K562 (cell line): ENCODE measurements at regions not wholly inside any gene's neighbourhood (a gene's known extent, or its start where the extent isn't known, plus 50 kb on each side); places are given as distances from the start of the nearest gene placed in this dataset.

Experiments used
- ATAC-seq: fragments of 200-7000 bp; cut with Tn5 transposase; 3 replicates; pipeline ENCODE4 v1.9.1; 2020; ENCODE audit warnings: moderate library complexity
- BruUV-seq: library from RNA; stranded (reverse); fragments of 400-500 nt; replicated peaks from 2 replicates; lab custom pipeline; 2021; lab: Mats Ljungman, UMichigan
- CTCF ChIA-PET: fragments of 300-600 bp; formaldehyde crosslinking; extraction: SDS; loops from one replicate; lab custom pipeline; 2021; ENCODE audit warnings: low intra/inter-chr PET ratio; lab: Yijun Ruan, JAX
- POLR2A ChIA-PET: fragments of 300-600, 350-650 bp; sonication (Branson Sonifier 250); formaldehyde crosslinking; extraction: SDS; loops from one replicate; lab custom pipeline; 2021; ENCODE audit warnings: antibody characterized with exemption, inconsistent platforms; lab: Yijun Ruan, JAX
- DNase-seq, 4 experiments: peaks; one replicate each; pipeline versions ENCODE4 v3.0.0 to v3.0.0-alpha.2; 2011 to 2018; ENCODE audit warnings: low spot score in 3 of 4, mixed read lengths in 3 of 4; ENCODE audit errors: extremely low read depth in 1 of 4
- FAIRE-seq: peaks from 2 replicates; lab custom pipeline; 2011; peaks lifted over from hg19 to GRCh38; lab: Jason Lieb, UNC
- H2AFZ ChIP-seq: 2 replicates; pipeline ENCODE4 v1.6.0; 2011; ENCODE audit warnings: low read depth, low read length, control low read depth, inconsistent platforms
- H3K27ac ChIP-seq: fragments of 200-600 bp; 3 replicates; pipeline ENCODE4 v1.8.0; 2011; ENCODE audit warnings: low read depth, mild to moderate bottlenecking, control low read depth, inconsistent platforms, low read length, moderate library complexity, mixed read lengths; ENCODE audit errors: extremely low read depth
- H3K27me3 ChIP-seq, 2 experiments: fragments of 300-600 bp in 1 of 2; 2 replicates in 1 of 2; 3 replicates in 1 of 2; pipeline versions ENCODE4 v1.6.0 to v1.8.0; 2011; ENCODE audit warnings: inconsistent platforms in 2 of 2, low read length in 2 of 2, mild to moderate bottlenecking in 1 of 2, mixed read lengths in 1 of 2, moderate library complexity in 1 of 2; ENCODE audit not compliant: control insufficient read depth in 2 of 2, insufficient read depth in 2 of 2
- H3K36me3 ChIP-seq: fragments of 300-600 bp; 3 replicates; pipeline ENCODE4 v1.8.0; 2011; ENCODE audit warnings: mild to moderate bottlenecking, low read length, inconsistent platforms; ENCODE audit not compliant: control insufficient read depth, insufficient read depth
- H3K4me1 ChIP-seq, 2 experiments: fragments of 200-600 bp in 1 of 2; replicated peaks in 1 of 2; 2 replicates in 1 of 2; 3 replicates in 1 of 2; pipeline versions ENCODE4 v1.5.1 to v1.8.0; 2011; ENCODE audit warnings: inconsistent platforms in 2 of 2, low read length in 2 of 2, mild to moderate bottlenecking in 1 of 2, mixed read lengths in 1 of 2, moderate library complexity in 1 of 2; ENCODE audit not compliant: control insufficient read depth in 2 of 2, insufficient read depth in 2 of 2
- H3K4me2 ChIP-seq: 2 replicates; pipeline ENCODE4 v1.6.1; 2011; ENCODE audit warnings: low read length, control low read depth, inconsistent platforms, mixed read lengths; ENCODE audit not compliant: insufficient read depth
- H3K4me3 ChIP-seq: fragments of 200-600 bp; sonication (generic), shearing (Covaris generic); 2 replicates; pipeline ENCODE4 v1.5.1; 2016; ENCODE audit warnings: control low read depth, inconsistent platforms
- H3K79me2 ChIP-seq: fragments of 200-600 bp; 3 replicates; pipeline ENCODE4 v1.8.0; 2011; ENCODE audit warnings: low read length, inconsistent platforms; ENCODE audit not compliant: control insufficient read depth, insufficient read depth
- H3K9ac ChIP-seq, 2 experiments: 2 replicates each; pipeline versions ENCODE4 v1.6.0 to v1.6.1; 2011; ENCODE audit warnings: low read depth in 2 of 2, low read length in 2 of 2, control low read depth in 1 of 2, inconsistent platforms in 1 of 2, mild to moderate bottlenecking in 1 of 2, mixed read lengths in 1 of 2; ENCODE audit not compliant: insufficient read depth in 1 of 2
- H3K9me1 ChIP-seq: one replicate; pipeline ENCODE4 v1.6.0; 2011; ENCODE audit warnings: inconsistent platforms, mild to moderate bottlenecking, low read length, moderate library complexity; ENCODE audit not compliant: control insufficient read depth, insufficient read depth
- H3K9me3 ChIP-seq: replicated peaks from 2 replicates; pipeline ENCODE4 v1.5.1; 2011; ENCODE audit warnings: low read depth, low read length, inconsistent platforms; ENCODE audit not compliant: control insufficient read depth, insufficient read depth
- H4K20me1 ChIP-seq: replicated peaks from 2 replicates; pipeline ENCODE4 v1.6.1; 2011; ENCODE audit warnings: low read length, inconsistent platforms, mixed read lengths; ENCODE audit not compliant: control insufficient read depth, insufficient read depth
- ATF7 ChIP-seq: fragments of 450-650 bp; IDR thresholded peaks from 2 replicates; pipeline ENCODE4 v1.7.1; 2014; ENCODE audit warnings: mild to moderate bottlenecking, moderate library complexity
- CHD2 ChIP-seq: IDR thresholded peaks from 2 replicates; pipeline ENCODE4 v1.6.1; 2011; ENCODE audit warnings: low read depth, low read length
- FOSL1 ChIP-seq: fragments of 200-800 bp; sonication (Bioruptor generic); conservative IDR thresholded peaks from 2 replicates; pipeline ENCODE4 v1.6.1; 2016; ENCODE audit warnings: missing genetic modification characterization, missing compliant biosample characterization
- GTF2F1 ChIP-seq: IDR thresholded peaks from 2 replicates; pipeline ENCODE4 v1.6.1; 2011; ENCODE audit warnings: low read depth, low read length, improper control_type of control experiment
- HNRNPLL ChIP-seq: fragments of 200-400 bp; formaldehyde crosslinking; IDR thresholded peaks from 2 replicates; pipeline ENCODE4 v1.6.1; 2017; ENCODE audit warnings: low read length, low read depth, mild to moderate bottlenecking; ENCODE audit not compliant: poor library complexity, severe bottlenecking
- MXI1 ChIP-seq: IDR thresholded peaks from 2 replicates; pipeline ENCODE4 v1.6.1; 2011; ENCODE audit warnings: low read depth, mild to moderate bottlenecking, improper control_type of control experiment, low read length
- NCOA6 ChIP-seq: fragments of 450-650 bp; IDR thresholded peaks from 2 replicates; pipeline ENCODE4 v1.6.1; 2017; ENCODE audit warnings: mild to moderate bottlenecking
- NFATC3 ChIP-seq: fragments of 450-650 bp; IDR thresholded peaks from 2 replicates; pipeline ENCODE4 v1.6.1; 2017; ENCODE audit warnings: mild to moderate bottlenecking
- NFYB ChIP-seq: IDR thresholded peaks from 2 replicates; pipeline ENCODE4 v1.6.1; 2011; ENCODE audit warnings: mild to moderate bottlenecking, moderate library complexity; ENCODE audit not compliant: insufficient read length; ENCODE audit errors: extremely low read depth
- RAD21 ChIP-seq, 2 experiments: fragments of 250-450 bp in 1 of 2; fragments of 450-650 bp in 1 of 2; sonication (Bioruptor Pico) in 1 of 2; formaldehyde crosslinking in 1 of 2; IDR thresholded peaks in 1 of 2; conservative IDR thresholded peaks in 1 of 2; 2 replicates each; pipeline versions ENCODE4 v1.4.0 to v1.8.0; 2020 to 2022; ENCODE audit warnings: mild to moderate bottlenecking in 2 of 2, moderate library complexity in 1 of 2
- RCOR1 ChIP-seq, 2 experiments: IDR thresholded peaks; 2 replicates each; pipeline ENCODE4 v1.6.1; 2012; ENCODE audit warnings: low read depth in 2 of 2, low read length in 2 of 2, borderline replicate concordance in 1 of 2, improper control_type of control experiment in 1 of 2
- SMC3 ChIP-seq: conservative IDR thresholded peaks from 2 replicates; pipeline ENCODE4 v1.6.1; 2011; ENCODE audit warnings: low read depth, low read length, improper control_type of control experiment; ENCODE audit not compliant: insufficient read depth
- TEAD1 ChIP-seq, 2 experiments: fragments of 450-650 bp in 1 of 2; sonication (generic) in 1 of 2; formaldehyde crosslinking; IDR thresholded peaks; 2 replicates each; pipeline versions ENCODE4 v1.4.0 to v1.8.0; 2020 to 2022; ENCODE audit warnings: mild to moderate bottlenecking in 2 of 2, missing genetic modification reagents in 1 of 2
- TEAD4 ChIP-seq, 2 experiments: sonication (generic) in 1 of 2; formaldehyde crosslinking in 1 of 2; IDR thresholded peaks; 2 replicates each; pipeline versions ENCODE4 v1.6.1 to v1.8.0; 2012 to 2022; ENCODE audit warnings: borderline replicate concordance in 1 of 2, inconsistent platforms in 1 of 2, low read length in 1 of 2, mild to moderate bottlenecking in 1 of 2, missing genetic modification reagents in 1 of 2
- ZNF561 ChIP-seq: fragments of 450-650 bp; formaldehyde crosslinking; conservative IDR thresholded peaks from 2 replicates; pipeline ENCODE4 v1.4.0; 2020; ENCODE audit warnings: mild to moderate bottlenecking, moderate library complexity
- ZNF584 ChIP-seq: fragments of 200-800 bp; sonication (Bioruptor generic); IDR thresholded peaks from 2 replicates; pipeline ENCODE4 v1.6.1; 2016; ENCODE audit warnings: low read depth, mild to moderate bottlenecking, missing genetic modification characterization, missing compliant biosample characterization
- ZNF75A ChIP-seq: fragments of 450-650 bp; formaldehyde crosslinking; IDR thresholded peaks from 2 replicates; pipeline ENCODE4 v1.4.0; 2020; ENCODE audit warnings: mild to moderate bottlenecking
- WGBS: fragments of 100-300 bp; shearing (Covaris generic); methylation state at CpG from one replicate; pipeline ENCODE4 v1.1.6; 2016; ENCODE audit warnings: low coverage, mixed read lengths; ENCODE audit not compliant: insufficient coverage; ENCODE audit errors: missing lambda C conversion rate; 5-methylcytosine and 5-hydroxymethylcytosine counted together
- in situ Hi-C: fragments of 300-500 bp; cut with MboI; formaldehyde crosslinking; loops from 4 replicates; pipeline ENCODE4 v1.15.0; 2018; ENCODE audit warnings: inconsistent platforms, mixed read lengths
- intact Hi-C: fragments of 100-400 bp; cut with micrococcal nuclease; formaldehyde crosslinking; loops from 2 replicates; pipeline ENCODE4 v1.14.2; 2022
- TF ChIP-seq, protein P1 (sequence below), 2 experiments: fragments of 450-650 bp in 1 of 2; IDR thresholded peaks; 2 replicates each; pipeline ENCODE4 v1.6.1; 2011 to 2017; ENCODE audit warnings: low read depth in 2 of 2, antibody characterized with exemption in 1 of 2, borderline replicate concordance in 1 of 2, low read length in 1 of 2, mild to moderate bottlenecking in 1 of 2, mixed read lengths in 1 of 2; ENCODE audit not compliant: control insufficient read depth in 1 of 2

DNA sequence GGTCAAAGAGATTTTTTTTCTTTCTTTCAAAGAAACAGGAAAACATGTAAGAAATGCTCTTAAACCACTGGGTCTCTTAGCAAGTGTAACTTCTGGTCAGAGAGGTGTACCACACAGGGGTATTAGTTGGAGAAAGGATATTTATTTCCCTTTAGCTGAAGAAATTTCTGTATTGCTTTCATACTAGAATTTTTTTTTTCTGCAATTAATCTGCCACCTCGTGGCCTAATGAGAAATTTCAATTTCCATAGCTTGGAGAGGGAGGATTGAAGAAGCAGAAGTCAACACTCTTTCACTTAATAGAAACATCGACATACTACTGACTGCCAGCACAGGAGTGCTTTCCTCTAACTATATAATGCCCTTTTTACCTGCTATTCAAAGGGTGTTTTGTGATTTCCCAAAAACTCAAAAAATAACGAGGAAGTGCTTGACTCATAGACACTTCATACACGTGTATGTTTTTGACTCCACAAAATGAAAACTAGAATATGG is 177.6 kb upstream of the NAMPT start:
- ATAC-seq (peak; percentile 81), FAIRE-seq (peak; percentile 78), DNase-seq (peak; percentile 55 to 71 (median 60))
- ChIA-PET POLR2A (interaction anchor here (0.7 to 2.1 kb wide), 11 partner anchors 10 to 706 kb away, joined by 3 to 10 read pairs (median 5); partner anchors contain the start of genes HBP1 and NAMPT), CTCF (interaction anchor here (1.1 to 2.5 kb wide), 3 partner anchors 275 to 285 kb away, joined by 3 to 23 read pairs (median 4); no protein-coding TSS in a partner anchor)
- Histone ChIP-seq H3K79me2 (no peaks in the 10 kb centered on the region), H3K9ac (no peak overlapping the region), H2AFZ (peak overlapping the region; percentile 84), H4K20me1 (no peaks in the 10 kb centered on the region), H3K27me3 (no peaks in the 10 kb centered on the region), H3K4me2 (no peak overlapping the region; the same call in 1 of the 2 replicates), H3K27ac (no peak overlapping the region), H3K9me3 (0 out of 2 replicates have a peak, but pooled peaks cover 2% of the 10 kb centered on the region), H3K4me3 (no peak overlapping the region), H3K4me1 (peaks cover 0 to 15% of the 10 kb centered on the region in 2 experiments; a peak in 3 of 5 replicates), H3K9me1 (no peaks in the 10 kb centered on the region), H3K36me3 (no peaks in the 10 kb centered on the region)
- 19% methylated on average over 4 of the region's 4 CpGs for WGBS
- in situ Hi-C loops (loop anchor here (5.0 kb wide), 1 partner anchor 285 kb away; no protein-coding TSS in a partner anchor), intact Hi-C loops (loop anchor here (1.0 to 5.0 kb wide), 6 partner anchors 58 to 286 kb away; no protein-coding TSS in a partner anchor)
- no TSS peak for BruUV-seq
- TF ChIP-seq MXI1 (no peak), TEAD1 (CRISPR knock-in tag; IDR thresholded peaks at IDR 0.05) (no peak), SMC3 (peak; percentile 86), ZNF75A (CRISPR knock-in tag) (no peak), FOSL1 (tag) (0 out of 2 replicates have a peak, but pooled peaks have one; percentile 40), NFATC3 (no peak), GTF2F1 (no peak), NCOA6 (no peak), ZNF561 (CRISPR knock-in tag) (no peak), ATF7 (no peak), NFYB (no peak), TEAD4 (IDR thresholded peaks at IDR 0.05; ENCODE audit: low read length) (peak; percentile 16; the same call in 1 of the 2 replicates), TEAD4 (CRISPR knock-in tag; IDR thresholded peaks at IDR 0.05; ENCODE audit: borderline replicate concordance) (no peak), CHD2 (no peak), ZNF584 (CRISPR knock-in tag) (peak; percentile 59; the same call in 1 of the 2 replicates), RCOR1 (IDR thresholded peaks at IDR 0.05; ENCODE audit: borderline replicate concordance in 1 of 2, low read depth in 2 of 2, low read length in 2 of 2) (0 out of 4 replicates have a peak, but pooled peaks of 1 of the 2 experiments have one; percentile 5), HNRNPLL (no peak), RAD21 (CRISPR knock-in tag; conservative IDR thresholded peaks at IDR 0.05 in 1 of 2, IDR thresholded peaks at IDR 0.05 in 1 of 2) (peak; percentile 95 to 98)
- TF ChIP-seq, protein P1, sequence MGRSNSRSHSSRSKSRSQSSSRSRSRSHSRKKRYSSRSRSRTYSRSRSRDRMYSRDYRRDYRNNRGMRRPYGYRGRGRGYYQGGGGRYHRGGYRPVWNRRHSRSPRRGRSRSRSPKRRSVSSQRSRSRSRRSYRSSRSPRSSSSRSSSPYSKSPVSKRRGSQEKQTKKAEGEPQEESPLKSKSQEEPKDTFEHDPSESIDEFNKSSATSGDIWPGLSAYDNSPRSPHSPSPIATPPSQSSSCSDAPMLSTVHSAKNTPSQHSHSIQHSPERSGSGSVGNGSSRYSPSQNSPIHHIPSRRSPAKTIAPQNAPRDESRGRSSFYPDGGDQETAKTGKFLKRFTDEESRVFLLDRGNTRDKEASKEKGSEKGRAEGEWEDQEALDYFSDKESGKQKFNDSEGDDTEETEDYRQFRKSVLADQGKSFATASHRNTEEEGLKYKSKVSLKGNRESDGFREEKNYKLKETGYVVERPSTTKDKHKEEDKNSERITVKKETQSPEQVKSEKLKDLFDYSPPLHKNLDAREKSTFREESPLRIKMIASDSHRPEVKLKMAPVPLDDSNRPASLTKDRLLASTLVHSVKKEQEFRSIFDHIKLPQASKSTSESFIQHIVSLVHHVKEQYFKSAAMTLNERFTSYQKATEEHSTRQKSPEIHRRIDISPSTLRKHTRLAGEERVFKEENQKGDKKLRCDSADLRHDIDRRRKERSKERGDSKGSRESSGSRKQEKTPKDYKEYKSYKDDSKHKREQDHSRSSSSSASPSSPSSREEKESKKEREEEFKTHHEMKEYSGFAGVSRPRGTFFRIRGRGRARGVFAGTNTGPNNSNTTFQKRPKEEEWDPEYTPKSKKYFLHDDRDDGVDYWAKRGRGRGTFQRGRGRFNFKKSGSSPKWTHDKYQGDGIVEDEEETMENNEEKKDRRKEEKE (IDR thresholded peaks at IDR 0.05; ENCODE audit: borderline replicate concordance in 1 of 2, control insufficient read depth in 1 of 2, low read depth in 2 of 2, low read length in 1 of 2): no peak
